HEK293 (cell line): ENCODE measurements at regions not wholly inside any gene's neighbourhood (a gene's known extent, or its start where the extent isn't known, plus 50 kb on each side); places are given as distances from the start of the nearest gene placed in this dataset.
"Not testable (repeated sequence)": the region's sequence is repeated elsewhere in the genome, so short reads cannot be mapped to it uniquely, and the experiment has no call there.

Experiments used
- HOXC10 ChIP-seq: sonication (generic); formaldehyde crosslinking; IDR thresholded peaks from 2 replicates; pipeline ENCODE4 v1.8.1; 2023; ENCODE audit warnings: mild to moderate bottlenecking, missing genetic modification reagents
- KLF9 ChIP-seq: fragments of 450-650 bp; formaldehyde crosslinking; IDR thresholded peaks from 2 replicates; pipeline ENCODE4 v1.5.1; 2016; ENCODE audit warnings: missing biosample characterization, missing genetic modification characterization, low read depth
- MEIS1 ChIP-seq: sonication (generic); formaldehyde crosslinking; IDR thresholded peaks from 2 replicates; pipeline ENCODE4 v1.8.1; 2022; ENCODE audit warnings: missing genetic modification reagents, mild to moderate bottlenecking, borderline replicate concordance
- MYNN ChIP-seq: fragments of 450-650 bp; formaldehyde crosslinking; IDR thresholded peaks from 2 replicates; pipeline ENCODE4 v1.5.1; 2016; ENCODE audit warnings: missing biosample characterization, missing genetic modification characterization, borderline replicate concordance
- SETDB1 ChIP-seq: IDR thresholded peaks from one replicate; pipeline ENCODE4 v1.6.1; 2017; ENCODE audit warnings: mild to moderate bottlenecking, low read length, moderate library complexity, mixed read lengths; ENCODE audit not compliant: insufficient read length
- YY1 ChIP-seq: fragments of 450-650 bp; formaldehyde crosslinking; IDR thresholded peaks from 2 replicates; pipeline ENCODE4 v1.5.1; 2018; ENCODE audit warnings: missing biosample characterization, missing genetic modification characterization
- ZBTB8A ChIP-seq: fragments of 450-650 bp; formaldehyde crosslinking; IDR thresholded peaks from 2 replicates; pipeline ENCODE4 v1.5.1; 2016; ENCODE audit warnings: missing biosample characterization, missing genetic modification characterization
- ZNF184 ChIP-seq: fragments of 450-650 bp; IDR thresholded peaks from 2 replicates; pipeline ENCODE4 v1.5.1; 2018; ENCODE audit warnings: missing biosample characterization, mild to moderate bottlenecking, missing genetic modification characterization
- ZNF350 ChIP-seq: fragments of 450-650 bp; formaldehyde crosslinking; IDR thresholded peaks from 2 replicates; pipeline ENCODE4 v1.5.0; 2017; ENCODE audit warnings: missing biosample characterization, mild to moderate bottlenecking, missing genetic modification characterization
- TF ChIP-seq, protein P1 (sequence below): fragments of 450-650 bp; formaldehyde crosslinking; IDR thresholded peaks from 2 replicates; pipeline ENCODE4 v1.5.1; 2016; ENCODE audit warnings: missing biosample characterization, missing genetic modification characterization
- TF ChIP-seq, protein P2 (sequence below): fragments of 450-650 bp; formaldehyde crosslinking; IDR thresholded peaks from 2 replicates; pipeline ENCODE4 v1.5.1; 2016; ENCODE audit warnings: missing biosample characterization, missing genetic modification characterization
- TF ChIP-seq, protein P3 (sequence below): fragments of 450-650 bp; formaldehyde crosslinking; IDR thresholded peaks from 2 replicates; pipeline ENCODE4 v1.5.1; 2016; ENCODE audit warnings: missing biosample characterization, missing genetic modification characterization
- TF ChIP-seq, protein P4 (sequence below): fragments of 450-650 bp; formaldehyde crosslinking; IDR thresholded peaks from 2 replicates; pipeline ENCODE4 v1.5.1; 2016; ENCODE audit warnings: missing biosample characterization, missing genetic modification characterization

DNA sequence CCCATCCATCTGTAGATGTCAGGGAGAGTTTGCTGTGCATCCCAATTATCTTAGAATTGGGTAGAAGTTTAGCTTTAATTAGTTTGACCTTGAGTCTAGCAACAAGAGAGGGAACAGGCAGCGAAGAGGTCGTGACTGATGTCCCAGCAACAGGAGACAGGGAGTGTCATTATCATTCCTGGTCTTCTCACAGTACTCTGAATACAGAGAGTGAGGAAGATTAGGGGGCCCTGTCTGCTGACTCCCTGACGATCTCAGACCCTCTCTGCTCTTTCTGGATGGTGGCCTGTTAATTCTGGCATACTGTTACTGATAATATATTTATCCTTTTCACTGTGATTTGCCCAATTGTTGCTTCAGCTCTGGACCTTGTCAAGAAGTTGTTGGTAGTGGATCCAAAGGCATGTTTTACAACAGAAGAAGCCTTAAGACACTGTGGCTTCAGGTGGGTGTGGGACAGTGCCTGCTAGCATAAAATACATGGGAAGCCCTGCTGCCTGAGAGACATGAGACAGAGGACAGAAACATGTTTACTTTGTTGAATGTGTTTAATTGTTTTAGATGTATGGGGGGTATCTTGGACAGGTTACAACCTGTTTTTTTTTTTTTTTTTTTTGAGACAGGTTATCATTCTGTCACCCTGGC is 256.6 kb downstream of the GOLGA6L6 start:
- TF ChIP-seq ZBTB8A (tag by site-specific recombination); MEIS1 (CRISPR knock-in tag); KLF9 (tag by site-specific recombination); HOXC10 (CRISPR knock-in tag); ZNF184 (tag by site-specific recombination); MYNN (tag by site-specific recombination); ZNF350 (tag by site-specific recombination); SETDB1; YY1 (tag by site-specific recombination): not testable (repeated sequence)
- TF ChIP-seq, protein P1, sequence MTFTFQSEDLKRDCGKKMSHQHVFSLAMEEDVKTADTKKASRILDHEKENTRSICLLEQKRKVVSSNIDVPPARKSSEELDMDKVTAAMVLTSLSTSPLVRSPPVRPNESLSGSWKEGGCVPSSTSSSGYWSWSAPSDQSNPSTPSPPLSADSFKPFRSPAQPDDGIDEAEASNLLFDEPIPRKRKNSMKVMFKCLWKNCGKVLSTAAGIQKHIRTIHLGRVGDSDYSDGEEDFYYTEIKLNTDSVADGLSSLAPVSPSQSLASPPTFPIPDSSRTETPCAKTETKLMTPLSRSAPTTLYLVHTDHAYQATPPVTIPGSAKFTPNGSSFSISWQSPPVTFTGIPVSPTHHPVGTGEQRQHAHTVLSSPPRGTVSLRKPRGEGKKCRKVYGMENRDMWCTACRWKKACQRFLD (tag by site-specific recombination): not testable (repeated sequence)
- TF ChIP-seq, protein P2, sequence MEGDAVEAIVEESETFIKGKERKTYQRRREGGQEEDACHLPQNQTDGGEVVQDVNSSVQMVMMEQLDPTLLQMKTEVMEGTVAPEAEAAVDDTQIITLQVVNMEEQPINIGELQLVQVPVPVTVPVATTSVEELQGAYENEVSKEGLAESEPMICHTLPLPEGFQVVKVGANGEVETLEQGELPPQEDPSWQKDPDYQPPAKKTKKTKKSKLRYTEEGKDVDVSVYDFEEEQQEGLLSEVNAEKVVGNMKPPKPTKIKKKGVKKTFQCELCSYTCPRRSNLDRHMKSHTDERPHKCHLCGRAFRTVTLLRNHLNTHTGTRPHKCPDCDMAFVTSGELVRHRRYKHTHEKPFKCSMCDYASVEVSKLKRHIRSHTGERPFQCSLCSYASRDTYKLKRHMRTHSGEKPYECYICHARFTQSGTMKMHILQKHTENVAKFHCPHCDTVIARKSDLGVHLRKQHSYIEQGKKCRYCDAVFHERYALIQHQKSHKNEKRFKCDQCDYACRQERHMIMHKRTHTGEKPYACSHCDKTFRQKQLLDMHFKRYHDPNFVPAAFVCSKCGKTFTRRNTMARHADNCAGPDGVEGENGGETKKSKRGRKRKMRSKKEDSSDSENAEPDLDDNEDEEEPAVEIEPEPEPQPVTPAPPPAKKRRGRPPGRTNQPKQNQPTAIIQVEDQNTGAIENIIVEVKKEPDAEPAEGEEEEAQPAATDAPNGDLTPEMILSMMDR (tag by site-specific recombination): not testable (repeated sequence)
- TF ChIP-seq, protein P3, sequence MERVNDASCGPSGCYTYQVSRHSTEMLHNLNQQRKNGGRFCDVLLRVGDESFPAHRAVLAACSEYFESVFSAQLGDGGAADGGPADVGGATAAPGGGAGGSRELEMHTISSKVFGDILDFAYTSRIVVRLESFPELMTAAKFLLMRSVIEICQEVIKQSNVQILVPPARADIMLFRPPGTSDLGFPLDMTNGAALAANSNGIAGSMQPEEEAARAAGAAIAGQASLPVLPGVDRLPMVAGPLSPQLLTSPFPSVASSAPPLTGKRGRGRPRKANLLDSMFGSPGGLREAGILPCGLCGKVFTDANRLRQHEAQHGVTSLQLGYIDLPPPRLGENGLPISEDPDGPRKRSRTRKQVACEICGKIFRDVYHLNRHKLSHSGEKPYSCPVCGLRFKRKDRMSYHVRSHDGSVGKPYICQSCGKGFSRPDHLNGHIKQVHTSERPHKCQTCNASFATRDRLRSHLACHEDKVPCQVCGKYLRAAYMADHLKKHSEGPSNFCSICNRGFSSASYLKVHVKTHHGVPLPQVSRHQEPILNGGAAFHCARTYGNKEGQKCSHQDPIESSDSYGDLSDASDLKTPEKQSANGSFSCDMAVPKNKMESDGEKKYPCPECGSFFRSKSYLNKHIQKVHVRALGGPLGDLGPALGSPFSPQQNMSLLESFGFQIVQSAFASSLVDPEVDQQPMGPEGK (tag by site-specific recombination): not testable (repeated sequence)
- TF ChIP-seq, protein P4, sequence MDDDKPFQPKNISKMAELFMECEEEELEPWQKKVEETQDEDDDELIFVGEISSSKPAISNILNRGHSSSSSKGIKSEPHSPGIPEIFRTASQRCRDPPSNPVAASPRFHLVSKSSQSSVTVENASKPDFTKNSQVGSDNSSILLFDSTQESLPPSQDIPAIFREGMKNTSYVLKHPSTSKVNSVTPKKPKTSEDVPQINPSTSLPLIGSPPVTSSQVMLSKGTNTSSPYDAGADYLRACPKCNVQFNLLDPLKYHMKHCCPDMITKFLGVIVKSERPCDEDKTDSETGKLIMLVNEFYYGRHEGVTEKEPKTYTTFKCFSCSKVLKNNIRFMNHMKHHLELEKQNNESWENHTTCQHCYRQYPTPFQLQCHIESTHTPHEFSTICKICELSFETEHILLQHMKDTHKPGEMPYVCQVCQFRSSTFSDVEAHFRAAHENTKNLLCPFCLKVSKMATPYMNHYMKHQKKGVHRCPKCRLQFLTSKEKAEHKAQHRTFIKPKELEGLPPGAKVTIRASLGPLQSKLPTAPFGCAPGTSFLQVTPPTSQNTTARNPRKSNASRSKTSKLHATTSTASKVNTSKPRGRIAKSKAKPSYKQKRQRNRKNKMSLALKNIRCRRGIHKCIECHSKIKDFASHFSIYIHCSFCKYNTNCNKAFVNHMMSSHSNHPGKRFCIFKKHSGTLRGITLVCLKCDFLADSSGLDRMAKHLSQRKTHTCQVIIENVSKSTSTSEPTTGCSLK (tag by site-specific recombination): not testable (repeated sequence)
